AG08395 (cell line): ENCODE measurements at regions not wholly inside any gene's neighbourhood (a gene's known extent, or its start where the extent isn't known, plus 50 kb on each side); places are given as distances from the start of the nearest gene placed in this dataset.
"Not testable (repeated sequence)": the region's sequence is repeated elsewhere in the genome, so short reads cannot be mapped to it uniquely, and the experiment has no call there.

Experiments
- DNase-seq: peaks from one replicate; pipeline ENCODE4 v3.0.0; 2012; ENCODE audit warnings: mixed read lengths, low spot score

DNA sequence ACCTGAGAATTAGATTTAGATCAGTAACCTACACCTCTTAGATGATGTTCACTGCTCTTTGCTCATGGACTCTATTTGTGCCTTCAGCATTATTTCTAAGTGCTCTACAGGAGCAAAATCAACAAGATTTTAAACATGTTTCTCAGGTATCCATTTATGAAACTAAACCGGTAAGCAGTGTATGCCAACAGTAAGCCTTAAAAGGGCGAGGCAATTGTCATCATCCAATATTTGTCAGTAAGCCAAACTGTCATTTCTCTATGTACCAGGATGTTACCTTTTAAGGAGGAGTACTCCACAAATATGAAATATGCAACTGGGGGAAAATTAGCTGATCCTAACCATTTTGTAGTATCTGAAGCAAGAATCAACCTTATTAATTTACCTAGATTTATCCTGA lies 69.6 kb upstream of the ZNF184 start:
- DNase-seq: no peak

DNA sequence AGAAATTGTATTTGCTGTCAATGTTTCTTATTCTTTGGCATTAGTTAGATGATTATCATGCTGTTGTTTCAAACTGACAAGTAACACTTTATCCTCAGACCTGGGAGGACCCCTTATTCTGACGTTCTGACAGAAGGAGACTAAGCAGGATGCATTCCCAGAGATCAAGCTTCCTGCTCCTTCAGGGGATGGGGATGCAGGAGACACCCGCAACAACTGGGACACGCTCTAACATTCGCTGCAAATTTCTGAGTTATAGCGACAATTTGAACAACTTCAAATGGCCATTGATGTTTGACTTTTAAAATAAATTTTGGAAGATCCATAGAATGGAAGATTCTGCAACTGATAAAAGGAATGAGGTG lies 69.0 kb upstream of the ZNF184 start:
- DNase-seq: no peak

DNA sequence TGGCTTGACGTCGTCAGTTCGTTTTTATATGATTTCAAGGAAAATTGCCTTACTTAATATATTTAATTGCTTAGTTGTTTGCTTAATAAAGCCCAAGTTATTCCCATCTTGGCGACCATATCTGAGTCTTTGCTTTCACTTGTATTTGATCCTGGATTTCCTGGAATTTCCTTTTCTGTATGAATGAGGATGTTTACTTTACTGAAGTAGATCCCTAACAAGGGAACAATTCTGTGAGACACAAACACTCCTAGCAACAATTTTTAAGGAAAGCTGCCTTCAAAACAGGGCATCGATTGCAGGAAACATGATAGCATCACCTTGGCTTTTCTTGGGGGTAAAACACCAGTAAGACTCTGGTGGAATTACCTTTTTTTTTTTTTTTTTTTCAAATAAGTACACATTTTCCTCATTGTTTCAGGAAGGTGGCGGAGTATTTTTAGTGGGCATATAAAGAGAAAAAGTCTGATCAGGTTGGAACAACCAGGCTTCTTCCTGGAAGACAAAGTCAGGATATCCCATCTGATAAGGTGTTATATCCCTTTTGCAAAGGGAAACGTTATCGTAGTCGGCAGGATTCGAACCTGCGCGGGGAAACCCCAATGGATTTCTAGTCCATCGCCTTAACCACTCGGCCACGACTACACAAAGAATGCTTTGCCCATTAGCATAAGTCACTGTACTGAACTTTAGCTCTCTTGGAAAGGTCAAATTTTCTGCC lies 68.5 kb upstream of the ZNF184 start:
- DNase-seq: no peak

DNA sequence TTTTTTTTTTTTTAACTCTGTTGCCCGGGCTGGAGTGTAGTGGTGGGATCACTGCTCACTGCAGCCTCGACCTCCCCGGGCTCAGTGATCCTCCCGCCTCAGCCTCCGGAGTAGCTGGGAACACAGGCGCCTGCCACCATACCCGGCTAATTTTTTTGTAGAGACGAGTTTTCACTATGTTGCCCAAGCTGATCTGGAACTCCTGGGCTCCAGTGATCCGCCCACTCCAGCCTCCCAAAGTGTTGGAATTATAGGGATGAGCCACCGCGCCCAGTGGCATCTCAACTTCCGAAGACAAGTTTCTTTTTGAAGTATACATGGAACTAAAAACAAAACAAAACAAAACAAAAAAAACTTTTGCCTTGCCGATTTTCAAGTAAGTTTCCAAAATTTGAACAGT lies 66.6 kb upstream of the ZNF184 start:
- DNase-seq: no peak

DNA sequence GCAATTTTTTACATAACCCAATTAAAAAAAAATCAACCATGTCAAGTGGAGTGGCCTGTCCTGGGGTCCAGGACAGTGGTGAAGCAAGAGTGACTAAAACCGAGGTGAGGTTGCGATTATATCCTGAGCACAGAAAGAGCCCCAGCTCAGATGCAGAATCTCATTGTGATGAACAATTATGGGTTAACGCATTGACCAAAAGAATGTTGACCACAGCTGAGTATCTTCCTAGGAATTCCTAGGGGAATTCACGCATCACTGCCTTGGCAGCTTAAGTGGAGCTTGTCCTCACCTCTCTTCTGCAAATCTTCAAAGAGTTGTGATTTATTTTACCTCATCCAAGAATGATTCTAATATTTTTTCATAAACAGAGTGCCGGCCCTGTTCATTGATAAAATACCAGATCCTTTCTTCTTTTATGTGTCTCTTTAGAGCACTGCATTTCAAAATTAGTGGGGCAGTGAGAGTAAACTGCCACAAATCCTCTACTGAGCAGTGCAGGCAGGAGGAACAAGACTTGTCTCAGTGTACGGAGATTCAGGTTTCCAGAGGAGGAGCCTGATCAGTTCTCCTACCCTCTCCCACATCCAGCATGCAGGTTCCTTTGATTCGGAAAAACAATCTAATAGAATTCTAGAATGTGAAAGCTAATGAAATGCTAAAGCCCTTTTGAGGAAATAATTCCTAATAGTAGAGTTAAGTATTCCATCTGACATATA lies 60.1 kb upstream of the ZNF184 start:
- DNase-seq: peak; percentile 35

DNA sequence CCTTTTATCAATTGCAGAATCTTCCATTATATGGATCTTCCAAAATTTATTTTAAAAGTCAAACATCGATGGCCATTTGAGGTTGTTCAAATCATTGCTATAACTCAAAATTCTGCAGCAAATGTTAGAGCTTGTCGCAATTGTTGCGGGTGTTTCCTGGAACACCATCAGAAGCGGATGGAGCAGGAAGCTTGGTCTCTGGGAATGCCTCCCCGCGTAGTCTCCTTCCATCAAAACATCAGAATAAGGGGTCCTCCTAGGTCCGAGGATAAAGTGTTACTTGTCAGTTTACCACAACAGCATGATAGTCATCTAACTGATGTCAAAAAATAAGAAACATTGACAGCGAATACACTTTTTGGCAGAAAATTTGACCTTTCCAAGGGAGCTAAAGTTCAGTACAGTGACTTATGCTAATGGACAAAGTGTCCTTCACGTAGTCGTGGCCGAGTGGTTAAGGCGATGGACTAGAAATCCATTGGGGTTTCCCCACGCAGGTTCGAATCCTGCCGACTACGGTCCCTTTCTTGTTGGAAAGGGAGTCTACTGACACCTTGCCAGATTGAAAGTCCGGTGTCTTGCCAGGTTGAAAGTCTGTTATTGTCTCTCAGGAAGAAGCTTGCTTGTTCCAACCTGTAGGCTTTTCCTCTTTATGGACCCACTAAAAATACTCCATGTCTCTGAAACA lies 59.0 kb upstream of the ZNF184 start:
- no peak for DNase-seq

DNA sequence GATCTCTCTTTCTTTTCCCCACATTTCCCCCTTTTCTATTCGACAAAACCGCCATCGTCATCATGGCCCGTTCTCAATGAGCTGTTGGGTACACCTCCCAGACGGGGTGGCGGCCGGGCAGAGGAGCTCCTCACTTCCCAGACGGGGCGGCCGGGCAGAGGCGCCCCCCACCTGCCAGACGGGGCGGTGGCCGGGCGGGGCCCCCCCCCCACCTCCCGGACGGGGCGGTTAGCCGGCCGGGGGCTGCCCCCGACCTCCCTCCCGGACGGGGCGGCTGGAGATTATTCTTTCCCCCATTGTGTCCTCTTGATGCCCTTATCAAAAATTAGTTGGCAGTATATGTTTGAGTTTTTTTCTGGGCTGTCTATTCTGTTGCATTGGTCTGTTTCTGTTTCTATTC lies 56.9 kb upstream of the ZNF184 start:
- DNase-seq: not testable (repeated sequence)

DNA sequence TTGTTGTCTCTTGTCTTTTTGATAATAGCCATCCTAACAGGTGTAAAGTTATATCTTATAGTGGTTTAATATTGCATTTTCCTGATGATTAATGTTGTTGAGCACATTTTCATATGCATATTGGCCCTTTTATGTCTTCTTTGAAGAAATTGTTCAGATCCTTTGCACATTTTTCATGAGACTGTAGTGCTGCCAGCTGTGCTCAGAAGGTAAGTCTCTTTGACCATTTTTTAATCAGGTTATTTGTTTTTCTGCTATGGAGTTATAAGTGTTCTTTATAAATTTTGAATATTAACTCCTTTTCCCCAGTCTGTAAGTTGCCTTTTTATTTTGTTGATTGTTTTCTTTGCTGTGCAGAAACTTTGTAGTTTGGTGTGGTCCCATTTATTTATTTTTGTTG lies 55.8 kb upstream of the ZNF184 start:
- no peak for DNase-seq
